SU-DHL-6 (cell line): ENCODE measurements at regions not wholly inside any gene's neighbourhood (a gene's known extent, or its start where the extent isn't known, plus 50 kb on each side); places are given as distances from the start of the nearest gene placed in this dataset.

Experiments used
- H2AFZ ChIP-seq: fragments of 200-600 bp; sonication (generic); 2 replicates; pipeline ENCODE4 v1.6.1; 2014; ENCODE audit warnings: low read depth, mild to moderate bottlenecking, moderate library complexity, mixed read lengths, antibody characterized with exemption, low read length; ENCODE audit not compliant: severe bottlenecking
- H3F3A ChIP-seq: fragments of 200-600 bp; shearing (Covaris generic); 2 replicates; pipeline ENCODE4 v1.6.0; 2016; ENCODE audit warnings: antibody characterized with exemption, mild to moderate bottlenecking; ENCODE audit not compliant: insufficient read depth
- H3K27ac ChIP-seq: fragments of 200-600 bp; sonication (generic); 2 replicates; pipeline ENCODE4 v1.5.1; 2016; ENCODE audit warnings: low read depth, mild to moderate bottlenecking, low read length, moderate library complexity, mixed read lengths
- H3K27me3 ChIP-seq: fragments of 200-600 bp; sonication (generic), shearing (Covaris generic); 2 replicates; pipeline ENCODE4 v1.6.0; 2014; ENCODE audit warnings: mild to moderate bottlenecking, low read length
- H3K36me3 ChIP-seq: fragments of 200-600 bp; sonication (generic); 2 replicates; pipeline ENCODE4 v1.6.1; 2014; ENCODE audit warnings: mild to moderate bottlenecking, low read length, mixed read lengths
- H3K4me2 ChIP-seq: fragments of 300-600, 200-600 bp; shearing (Covaris generic), sonication (generic); 2 replicates; pipeline ENCODE4 v1.6.0; 2014; ENCODE audit warnings: low read length, low read depth, mild to moderate bottlenecking; ENCODE audit not compliant: poor library complexity, severe bottlenecking
- H3K4me3 ChIP-seq: fragments of 200-600 bp; sonication (generic); 2 replicates; pipeline ENCODE4 v1.5.1; 2014; ENCODE audit warnings: antibody characterized with exemption, low read length, mild to moderate bottlenecking, mixed read lengths; ENCODE audit not compliant: insufficient read depth, poor library complexity, severe bottlenecking
- H3K79me2 ChIP-seq: fragments of 200-600 bp; sonication (generic); 2 replicates; pipeline ENCODE4 v1.6.1; 2014; ENCODE audit warnings: mild to moderate bottlenecking, low read length, moderate library complexity; ENCODE audit not compliant: insufficient read depth
- H3K9ac ChIP-seq: fragments of 200-600 bp; sonication (generic); 2 replicates; pipeline ENCODE4 v1.7.0; 2014; ENCODE audit warnings: mild to moderate bottlenecking, low read length
- H3K9me2 ChIP-seq: fragments of 200-600 bp; sonication (generic); replicated peaks from 2 replicates; pipeline ENCODE4 v1.6.1; 2014; ENCODE audit warnings: low read length; ENCODE audit not compliant: insufficient read depth
- H3K9me3 ChIP-seq: fragments of 200-600 bp; sonication (generic); 2 replicates; pipeline ENCODE4 v1.6.1; 2014; ENCODE audit warnings: low read length, mixed read lengths; ENCODE audit not compliant: insufficient read depth
- H4K20me1 ChIP-seq: fragments of 200-600 bp; sonication (generic); 2 replicates; pipeline ENCODE4 v1.6.1; 2014; ENCODE audit warnings: low read depth, mild to moderate bottlenecking, antibody characterized with exemption, low read length, moderate library complexity, mixed read lengths
- EZH2phosphoT487 ChIP-seq: fragments of 200-600 bp; sonication (generic), shearing (Covaris generic); conservative IDR thresholded peaks from 2 replicates; pipeline ENCODE4 v1.6.1; 2018; ENCODE audit warnings: mild to moderate bottlenecking, antibody characterized with exemption, low read length, moderate library complexity, mixed read lengths
- TF ChIP-seq, protein P1 (sequence below): fragments of 200-600 bp; sonication (generic); IDR thresholded peaks from one replicate; pipeline ENCODE4 v1.5.1; 2017; ENCODE audit warnings: antibody characterized with exemption, mild to moderate bottlenecking, low read length, moderate library complexity; ENCODE audit not compliant: insufficient read depth, poor library complexity, severe bottlenecking

DNA sequence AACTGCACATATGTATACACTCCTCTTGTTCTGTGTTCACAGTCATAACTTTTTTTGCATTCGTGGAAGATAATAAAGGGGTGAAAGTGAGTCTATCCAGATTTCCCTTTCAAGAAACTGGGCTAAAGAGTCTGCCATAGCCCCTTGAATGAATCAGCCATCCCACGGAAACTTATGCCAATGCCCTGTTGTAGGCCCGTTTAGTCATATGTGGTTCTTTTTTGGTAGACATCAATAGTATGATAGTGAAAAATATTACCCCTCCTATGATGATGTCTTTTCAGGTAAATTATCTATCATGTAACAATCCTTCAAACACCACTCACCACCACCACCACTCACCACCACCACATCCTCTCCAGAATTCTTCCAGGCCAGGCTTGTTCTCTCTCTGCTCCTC lies 99.9 kb upstream of the MYLIP start:
- TF ChIP-seq, protein P1, sequence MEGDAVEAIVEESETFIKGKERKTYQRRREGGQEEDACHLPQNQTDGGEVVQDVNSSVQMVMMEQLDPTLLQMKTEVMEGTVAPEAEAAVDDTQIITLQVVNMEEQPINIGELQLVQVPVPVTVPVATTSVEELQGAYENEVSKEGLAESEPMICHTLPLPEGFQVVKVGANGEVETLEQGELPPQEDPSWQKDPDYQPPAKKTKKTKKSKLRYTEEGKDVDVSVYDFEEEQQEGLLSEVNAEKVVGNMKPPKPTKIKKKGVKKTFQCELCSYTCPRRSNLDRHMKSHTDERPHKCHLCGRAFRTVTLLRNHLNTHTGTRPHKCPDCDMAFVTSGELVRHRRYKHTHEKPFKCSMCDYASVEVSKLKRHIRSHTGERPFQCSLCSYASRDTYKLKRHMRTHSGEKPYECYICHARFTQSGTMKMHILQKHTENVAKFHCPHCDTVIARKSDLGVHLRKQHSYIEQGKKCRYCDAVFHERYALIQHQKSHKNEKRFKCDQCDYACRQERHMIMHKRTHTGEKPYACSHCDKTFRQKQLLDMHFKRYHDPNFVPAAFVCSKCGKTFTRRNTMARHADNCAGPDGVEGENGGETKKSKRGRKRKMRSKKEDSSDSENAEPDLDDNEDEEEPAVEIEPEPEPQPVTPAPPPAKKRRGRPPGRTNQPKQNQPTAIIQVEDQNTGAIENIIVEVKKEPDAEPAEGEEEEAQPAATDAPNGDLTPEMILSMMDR: no peak
- TF ChIP-seq EZH2phosphoT487: no peak
- Histone ChIP-seq H3K36me3 (no peaks in the 10 kb centered on the region), H3F3A (no peaks in the 10 kb centered on the region)

DNA sequence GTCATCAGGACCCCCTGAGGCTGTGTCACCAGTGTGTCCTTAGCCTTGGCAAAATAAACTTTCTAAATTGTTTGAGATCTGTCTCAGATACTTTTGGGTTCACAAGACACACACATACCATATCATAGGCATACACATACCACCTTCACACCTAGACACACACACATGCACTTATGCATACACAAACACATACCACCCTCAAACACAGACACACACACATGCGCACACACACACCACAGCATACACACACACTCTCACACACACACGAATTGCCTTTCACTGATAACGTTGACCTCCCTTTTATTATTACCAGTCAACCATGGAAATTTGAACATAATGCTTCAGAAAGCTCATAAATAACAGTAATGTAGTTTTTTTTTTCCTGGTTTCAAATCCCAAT lies 108.6 kb upstream of the MYLIP start:
- H4K20me1 ChIP-seq: no peaks in the 10 kb centered on the region
- H3K9me2 ChIP-seq: no peaks in the 10 kb centered on the region
- no peak overlapping the region for H3K4me3 ChIP-seq
- no peak overlapping the region for H3K4me2 ChIP-seq
- no peaks in the 10 kb centered on the region for H3K9me3 ChIP-seq
- no peaks in the 10 kb centered on the region for H3K36me3 ChIP-seq
- H3K79me2 ChIP-seq: no peaks in the 10 kb centered on the region
- H3K9ac ChIP-seq: no peak overlapping the region
- H2AFZ ChIP-seq: no peak overlapping the region
- no peaks in the 10 kb centered on the region for H3K27me3 ChIP-seq
- TF ChIP-seq EZH2phosphoT487: no peak
- TF ChIP-seq, protein P1: no peak
- no peak overlapping the region for H3K27ac ChIP-seq
- no peaks in the 10 kb centered on the region for H3F3A ChIP-seq

More for the DNA sequence above, 99.9 kb upstream of the MYLIP start:
- H3K27me3 ChIP-seq: no peaks in the 10 kb centered on the region
- no peaks in the 10 kb centered on the region for H4K20me1 ChIP-seq
- no peaks in the 10 kb centered on the region for H3K79me2 ChIP-seq
- no peak overlapping the region for H3K4me2 ChIP-seq
- H3K4me3 ChIP-seq: no peak overlapping the region
- H3K9me3 ChIP-seq: peaks cover 28% of the 10 kb centered on the region; the same call in 1 of the 2 replicates
- no peaks in the 10 kb centered on the region for H3K9me2 ChIP-seq
- no peak overlapping the region for H2AFZ ChIP-seq
- no peak overlapping the region for H3K27ac ChIP-seq
- H3K9ac ChIP-seq: no peak overlapping the region

DNA sequence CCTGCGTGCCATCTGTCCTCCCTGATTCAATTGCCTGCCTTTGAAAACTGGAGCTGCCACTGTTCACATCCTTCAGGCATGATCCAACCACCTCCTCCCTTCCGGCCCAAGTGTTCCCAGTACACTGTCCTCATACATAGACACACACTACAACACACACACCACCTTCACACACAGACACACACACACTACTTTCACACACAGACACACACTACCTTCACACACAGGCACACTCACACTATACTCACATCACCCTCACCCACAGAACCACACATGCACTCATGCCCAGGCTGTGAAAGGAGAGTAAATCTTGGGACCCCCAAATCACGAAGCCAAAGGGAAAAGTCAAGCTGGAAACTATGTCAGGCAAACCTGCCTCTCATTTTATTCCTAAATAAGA lies 109.4 kb upstream of the MYLIP start:
- no peaks in the 10 kb centered on the region for H3K9me3 ChIP-seq
- H3F3A ChIP-seq: no peaks in the 10 kb centered on the region
- no peak overlapping the region for H3K9ac ChIP-seq
- TF ChIP-seq, protein P1: no peak
- TF ChIP-seq EZH2phosphoT487: no peak
- H3K27ac ChIP-seq: no peak overlapping the region
- H3K36me3 ChIP-seq: no peaks in the 10 kb centered on the region
- no peaks in the 10 kb centered on the region for H4K20me1 ChIP-seq
- H3K4me2 ChIP-seq: no peak overlapping the region
- no peaks in the 10 kb centered on the region for H3K9me2 ChIP-seq
- no peak overlapping the region for H2AFZ ChIP-seq
- H3K27me3 ChIP-seq: no peaks in the 10 kb centered on the region
- H3K4me3 ChIP-seq: no peak overlapping the region
- no peaks in the 10 kb centered on the region for H3K79me2 ChIP-seq
